Smooth muscle cell (in vitro differentiated cells): ENCODE measurements at regions not wholly inside any gene's neighbourhood (a gene's known extent, or its start where the extent isn't known, plus 50 kb on each side); places are given as distances from the start of the nearest gene placed in this dataset.

Source experiments
- DNase-seq: peaks from one replicate; lab custom pipeline; 2025; ENCODE audit not compliant: unreplicated experiment; lab: John Stamatoyannopoulos, UW
- H2AFZ ChIP-seq: fragments of 200-600 bp; sonication (generic); 2 replicates; pipeline ENCODE4 v1.6.0; 2016; ENCODE audit warnings: antibody characterized with exemption, low read depth, mild to moderate bottlenecking
- H3F3A ChIP-seq: fragments of 200-600 bp; sonication (generic); 2 replicates; pipeline ENCODE4 v1.6.0; 2017; ENCODE audit warnings: antibody characterized with exemption, low read depth
- H3K27ac ChIP-seq: fragments of 200-600 bp; sonication (generic); 2 replicates; pipeline ENCODE4 v1.5.1; 2016; ENCODE audit warnings: low read depth, mild to moderate bottlenecking
- H3K27me3 ChIP-seq: fragments of 200-600 bp; sonication (generic); 2 replicates; pipeline ENCODE4 v1.6.1; 2016; ENCODE audit warnings: low read depth, mild to moderate bottlenecking
- H3K36me3 ChIP-seq: fragments of 200-600 bp; sonication (generic); 2 replicates; pipeline ENCODE4 v1.5.1; 2016; ENCODE audit warnings: low read depth
- H3K4me1 ChIP-seq: fragments of 200-600 bp; sonication (generic); 2 replicates; pipeline ENCODE4 v1.5.1; 2016; ENCODE audit warnings: low read depth
- H3K4me2 ChIP-seq: fragments of 200-600 bp; sonication (generic); 2 replicates; pipeline ENCODE4 v1.6.0; 2016; ENCODE audit warnings: mild to moderate bottlenecking
- H3K4me3 ChIP-seq: fragments of 200-600 bp; sonication (generic); 2 replicates; pipeline ENCODE4 v1.5.1; 2016; ENCODE audit warnings: mild to moderate bottlenecking
- H3K79me2 ChIP-seq: fragments of 200-600 bp; sonication (generic); 2 replicates; pipeline ENCODE4 v1.6.0; 2016; ENCODE audit warnings: low read depth, mild to moderate bottlenecking
- H3K9ac ChIP-seq: fragments of 200-600 bp; sonication (generic); 2 replicates; pipeline ENCODE4 v1.6.0; 2016; ENCODE audit warnings: low read depth
- H3K9me3 ChIP-seq: fragments of 200-600 bp; sonication (generic); replicated peaks from 2 replicates; pipeline ENCODE4 v1.5.1; 2016; ENCODE audit warnings: low read depth
- H4K20me1 ChIP-seq: fragments of 200-600 bp; sonication (generic); 2 replicates; pipeline ENCODE4 v1.6.0; 2016; ENCODE audit warnings: low read depth
- WGBS: methylation state at CpG from one replicate; pipeline ENCODE4 v1.1.7; 2016; ENCODE audit warnings: low lambda C conversion rate; 5-methylcytosine and 5-hydroxymethylcytosine counted together
- TF ChIP-seq, protein P1 (sequence below): fragments of 200-600 bp; sonication (generic); IDR thresholded peaks from 2 replicates; pipeline ENCODE4 v1.5.1; 2017; ENCODE audit warnings: borderline replicate concordance, mild to moderate bottlenecking, antibody characterized with exemption; ENCODE audit not compliant: insufficient read depth, poor library complexity, severe bottlenecking

DNA sequence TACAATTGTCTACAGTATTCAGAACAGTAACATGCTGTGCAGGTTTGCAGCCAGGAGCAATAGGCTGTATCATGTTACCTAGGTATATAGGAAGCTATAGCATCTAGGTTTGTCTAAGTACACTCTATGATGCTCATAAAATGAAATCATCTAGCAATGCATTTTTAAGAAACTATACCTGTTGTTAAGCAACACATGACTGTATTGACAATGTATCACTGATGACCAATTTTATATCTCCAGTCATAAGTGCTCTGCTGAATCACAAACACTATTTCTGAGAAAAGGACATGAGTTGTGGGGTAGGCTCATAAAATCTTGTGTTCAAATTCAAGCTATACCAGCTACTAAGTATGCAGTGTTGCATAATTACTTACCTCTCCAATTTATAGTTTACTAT is 501.3 kb downstream of the CD109 start:
- Histone ChIP-seq H4K20me1 (no peaks in the 10 kb centered on the region), H3F3A (no peaks in the 10 kb centered on the region), H3K79me2 (no peaks in the 10 kb centered on the region), H3K36me3 (no peaks in the 10 kb centered on the region), H3K4me1 (no peaks in the 10 kb centered on the region), H2AFZ (no peak overlapping the region), H3K4me3 (no peak overlapping the region), H3K27ac (no peak overlapping the region), H3K9ac (no peak overlapping the region), H3K27me3 (no peaks in the 10 kb centered on the region), H3K9me3 (no peaks in the 10 kb centered on the region), H3K4me2 (no peak overlapping the region)
- TF ChIP-seq, protein P1, sequence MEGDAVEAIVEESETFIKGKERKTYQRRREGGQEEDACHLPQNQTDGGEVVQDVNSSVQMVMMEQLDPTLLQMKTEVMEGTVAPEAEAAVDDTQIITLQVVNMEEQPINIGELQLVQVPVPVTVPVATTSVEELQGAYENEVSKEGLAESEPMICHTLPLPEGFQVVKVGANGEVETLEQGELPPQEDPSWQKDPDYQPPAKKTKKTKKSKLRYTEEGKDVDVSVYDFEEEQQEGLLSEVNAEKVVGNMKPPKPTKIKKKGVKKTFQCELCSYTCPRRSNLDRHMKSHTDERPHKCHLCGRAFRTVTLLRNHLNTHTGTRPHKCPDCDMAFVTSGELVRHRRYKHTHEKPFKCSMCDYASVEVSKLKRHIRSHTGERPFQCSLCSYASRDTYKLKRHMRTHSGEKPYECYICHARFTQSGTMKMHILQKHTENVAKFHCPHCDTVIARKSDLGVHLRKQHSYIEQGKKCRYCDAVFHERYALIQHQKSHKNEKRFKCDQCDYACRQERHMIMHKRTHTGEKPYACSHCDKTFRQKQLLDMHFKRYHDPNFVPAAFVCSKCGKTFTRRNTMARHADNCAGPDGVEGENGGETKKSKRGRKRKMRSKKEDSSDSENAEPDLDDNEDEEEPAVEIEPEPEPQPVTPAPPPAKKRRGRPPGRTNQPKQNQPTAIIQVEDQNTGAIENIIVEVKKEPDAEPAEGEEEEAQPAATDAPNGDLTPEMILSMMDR, result no peak
- no peak for DNase-seq

DNA sequence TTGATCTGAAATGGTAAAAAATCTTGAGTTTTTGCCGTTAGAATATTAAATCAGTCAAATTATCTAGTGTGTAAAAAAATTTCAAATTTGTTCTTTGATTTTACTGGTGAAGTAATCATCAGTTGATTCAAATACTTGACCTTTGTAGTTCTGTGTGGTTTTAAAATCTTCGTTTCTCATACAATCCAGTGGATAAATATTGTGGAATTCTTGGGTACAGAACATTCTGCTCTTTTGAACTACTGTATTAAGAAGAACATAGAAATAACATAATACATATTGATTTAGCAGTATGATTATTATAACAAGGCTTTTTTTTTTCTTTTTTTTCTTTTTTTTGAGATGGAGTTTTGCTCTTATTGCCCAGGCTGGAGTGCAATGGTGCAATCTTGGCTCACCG is 491.8 kb downstream of the CD109 start:
- Histone ChIP-seq H3F3A (no peaks in the 10 kb centered on the region), H4K20me1 (no peaks in the 10 kb centered on the region), H3K9me3 (no peaks in the 10 kb centered on the region), H3K4me2 (no peak overlapping the region), H3K27me3 (no peaks in the 10 kb centered on the region), H2AFZ (no peak overlapping the region), H3K4me1 (no peaks in the 10 kb centered on the region), H3K27ac (no peak overlapping the region), H3K9ac (no peak overlapping the region), H3K79me2 (no peaks in the 10 kb centered on the region), H3K4me3 (no peak overlapping the region), H3K36me3 (no peaks in the 10 kb centered on the region)
- TF ChIP-seq, protein P1, result no peak
- WGBS, result 90% methylated on average over 3 of the region's 3 CpGs
- no peak for DNase-seq

DNA sequence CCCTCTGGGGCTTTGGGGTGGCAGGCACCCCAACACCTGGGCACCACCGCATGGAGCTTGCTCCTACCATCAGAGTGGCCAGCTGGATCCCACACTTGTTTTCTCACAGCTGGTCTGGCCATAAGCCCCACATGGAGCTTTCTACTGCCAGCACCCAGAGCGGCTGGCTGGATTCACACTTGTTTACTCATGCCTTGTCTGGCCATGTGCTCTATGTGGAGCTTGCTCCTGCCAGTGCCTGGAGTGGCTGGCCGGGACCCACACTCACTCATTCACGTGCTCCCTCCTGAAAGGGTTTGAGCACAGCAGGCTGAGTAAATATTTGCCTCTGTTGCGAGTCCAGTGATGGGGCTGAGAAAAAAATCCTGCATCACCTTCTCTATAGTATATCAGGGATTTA is 487.0 kb downstream of the CD109 start:
- no peaks in the 10 kb centered on the region for H4K20me1 ChIP-seq
- no peak overlapping the region for H2AFZ ChIP-seq
- no peaks in the 10 kb centered on the region for H3K4me1 ChIP-seq
- H3K9me3 ChIP-seq, result no peaks in the 10 kb centered on the region
- H3K79me2 ChIP-seq, result no peaks in the 10 kb centered on the region
- H3K27ac ChIP-seq, result no peak overlapping the region
- H3K9ac ChIP-seq, result no peak overlapping the region
- no peak overlapping the region for H3K4me3 ChIP-seq
- TF ChIP-seq, protein P1, result no peak
- DNase-seq, result no peak
- no peak overlapping the region for H3K4me2 ChIP-seq
- no peaks in the 10 kb centered on the region for H3K36me3 ChIP-seq
- H3F3A ChIP-seq, result no peaks in the 10 kb centered on the region
- 84% methylated on average over 5 of the region's 5 CpGs for WGBS
- no peaks in the 10 kb centered on the region for H3K27me3 ChIP-seq

DNA sequence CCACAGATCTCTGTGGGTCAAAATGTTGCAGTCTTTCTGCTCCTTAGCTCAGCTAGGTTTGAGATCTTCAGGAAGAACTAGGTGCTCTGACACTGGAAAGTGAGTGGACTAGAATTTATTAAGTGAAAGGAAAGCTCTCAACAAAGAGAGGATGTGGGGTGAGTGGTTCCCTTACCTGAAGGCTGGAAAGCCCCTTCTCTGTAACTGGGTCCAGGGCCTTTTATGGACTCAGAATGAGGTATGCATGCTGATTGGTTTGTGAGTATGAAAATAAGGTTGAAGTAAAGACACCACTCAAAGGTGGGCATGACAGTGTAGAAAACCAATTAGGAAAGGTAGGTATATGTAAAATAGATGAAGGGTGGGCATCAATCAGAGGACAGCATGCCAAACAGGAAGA is 485.5 kb downstream of the CD109 start:
- TF ChIP-seq, protein P1, result no peak
- no peak overlapping the region for H3K27ac ChIP-seq
- no peak overlapping the region for H3K4me2 ChIP-seq
- no peaks in the 10 kb centered on the region for H4K20me1 ChIP-seq
- H3F3A ChIP-seq, result no peaks in the 10 kb centered on the region
- H3K9me3 ChIP-seq, result no peaks in the 10 kb centered on the region
- no peaks in the 10 kb centered on the region for H3K4me1 ChIP-seq
- no peaks in the 10 kb centered on the region for H3K36me3 ChIP-seq
- DNase-seq, result no peak
- no peak overlapping the region for H3K4me3 ChIP-seq
- H3K27me3 ChIP-seq, result no peaks in the 10 kb centered on the region
- no peak overlapping the region for H2AFZ ChIP-seq
- H3K9ac ChIP-seq, result no peak overlapping the region
- no peaks in the 10 kb centered on the region for H3K79me2 ChIP-seq
